Embryonic facial prominence (tissue), 1 donor: ENCODE measurements at regions not wholly inside any gene's neighbourhood (a gene's known extent, or its start where the extent isn't known, plus 50 kb on each side); places are given as distances from the start of the nearest gene placed in this dataset.
"Not testable (repeated sequence)": the region's sequence is repeated elsewhere in the genome, so short reads cannot be mapped to it uniquely, and the experiment has no call there.

ENCODE experiments used
- DNase-seq: peaks from one replicate; pipeline ENCODE4 v3.0.0-alpha.2; 2016; ENCODE audit errors: extremely low spot score

DNA sequence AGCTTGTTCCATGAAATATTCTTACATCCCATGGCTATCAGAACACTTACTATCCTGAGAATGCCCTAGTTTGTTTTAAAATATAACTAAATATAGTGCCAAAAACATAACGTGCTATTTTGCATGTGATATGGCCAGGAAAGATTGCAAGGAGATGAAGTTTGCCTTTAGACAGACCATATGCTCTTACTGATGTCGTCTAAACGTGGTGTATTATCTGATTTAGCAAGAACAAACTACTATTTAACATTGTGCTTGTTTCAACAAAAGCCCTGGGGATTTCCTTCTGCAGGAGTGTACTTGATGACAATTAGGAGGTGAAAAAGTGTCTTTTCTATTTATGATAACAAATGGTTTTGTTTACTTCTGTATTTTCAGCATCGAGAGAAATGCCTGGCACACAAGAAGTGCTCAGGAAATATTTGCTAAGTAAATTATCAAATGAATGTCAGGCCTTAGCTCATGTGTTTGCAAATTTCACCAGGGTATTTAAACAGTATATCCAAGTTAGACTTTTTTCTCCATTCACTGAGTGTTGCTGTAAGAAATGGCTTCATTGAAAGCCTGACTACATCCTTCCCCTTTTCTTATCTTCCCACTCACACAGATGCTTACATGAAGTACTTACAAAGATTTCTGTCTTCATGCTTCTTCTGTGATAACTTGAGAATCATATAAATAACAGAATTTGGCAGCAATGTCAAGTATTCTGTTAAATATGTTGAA is 1033.6 kb downstream of the CDH8 start:
- no peak for DNase-seq

GRCh38 chr16:60991886-60992285 is 1044.4 kb downstream of the CDH8 start:
- no peak for DNase-seq

DNA sequence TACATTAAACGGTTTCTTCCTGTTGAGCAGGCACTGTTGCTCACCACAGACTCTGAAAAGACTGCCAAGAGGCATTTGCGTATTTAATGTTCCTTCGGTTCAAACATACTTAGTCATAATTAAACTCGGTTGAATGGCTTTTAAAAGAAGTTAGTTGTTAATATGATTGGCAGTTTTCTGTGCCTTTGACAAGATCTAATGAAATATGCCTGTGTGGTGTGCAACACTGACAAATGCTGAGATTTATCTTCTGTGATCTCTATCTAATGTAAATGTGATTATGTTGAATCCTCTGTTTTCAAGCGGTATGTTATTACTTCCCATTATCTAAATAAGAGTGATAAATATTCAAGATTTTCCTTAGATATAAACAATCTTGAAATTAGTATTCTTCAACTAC is 1046.6 kb downstream of the CDH8 start:
- no peak for DNase-seq

DNA sequence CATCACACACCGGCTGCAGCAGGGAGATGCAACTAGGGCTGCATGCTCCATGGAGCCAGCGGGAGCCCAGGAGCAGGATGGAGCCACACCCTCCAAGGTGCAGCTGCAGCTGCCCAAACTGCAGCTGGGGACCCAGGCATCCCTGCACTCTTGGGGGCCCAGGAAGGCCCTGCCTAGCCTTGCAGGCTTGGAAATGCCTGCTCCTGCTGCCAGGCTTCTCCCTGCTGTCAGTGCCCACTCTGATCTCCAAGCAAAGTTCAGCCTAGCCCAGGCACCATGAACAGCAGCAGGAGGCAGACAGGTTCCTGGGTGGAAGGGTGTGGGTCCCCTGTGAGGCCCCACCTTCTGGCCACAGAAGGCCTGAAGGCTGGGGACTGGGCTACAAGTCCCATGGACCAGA is 1057.1 kb downstream of the CDH8 start:
- no peak for DNase-seq

GRCh38 chr16:60949800-60950199 is 1086.4 kb downstream of the CDH8 start:
- DNase-seq: no peak

GRCh38 chr16:60945225-60945624 is 1091.0 kb downstream of the CDH8 start:
- DNase-seq: no peak

- not testable (repeated sequence) for DNase-seq
These were observed 1100.0 kb downstream of the CDH8 start for GRCh38 chr16:60936189-60936588.

DNA sequence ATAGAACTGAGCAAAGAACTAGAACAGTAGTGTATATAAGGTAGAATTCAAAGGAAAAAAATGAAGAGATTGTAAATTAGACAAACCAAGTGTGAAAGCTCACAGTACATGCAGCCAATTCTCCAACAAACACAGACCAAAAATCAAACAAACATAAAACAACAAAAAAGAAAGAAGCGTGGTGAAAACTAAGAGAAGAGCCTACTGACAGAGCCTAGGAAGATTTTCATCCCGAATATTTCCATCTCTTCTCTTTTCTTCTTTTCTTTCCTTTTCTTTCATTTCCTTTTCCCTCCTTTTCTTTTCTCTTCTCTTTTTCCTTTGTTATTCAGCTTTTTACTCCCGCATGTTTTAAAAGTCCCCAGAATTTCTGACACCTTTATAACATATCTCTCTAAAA is 1103.6 kb downstream of the CDH8 start:
- no peak for DNase-seq

GRCh38 chr16:60930291-60930690 is 1105.9 kb downstream of the CDH8 start:
- DNase-seq: no peak

DNA sequence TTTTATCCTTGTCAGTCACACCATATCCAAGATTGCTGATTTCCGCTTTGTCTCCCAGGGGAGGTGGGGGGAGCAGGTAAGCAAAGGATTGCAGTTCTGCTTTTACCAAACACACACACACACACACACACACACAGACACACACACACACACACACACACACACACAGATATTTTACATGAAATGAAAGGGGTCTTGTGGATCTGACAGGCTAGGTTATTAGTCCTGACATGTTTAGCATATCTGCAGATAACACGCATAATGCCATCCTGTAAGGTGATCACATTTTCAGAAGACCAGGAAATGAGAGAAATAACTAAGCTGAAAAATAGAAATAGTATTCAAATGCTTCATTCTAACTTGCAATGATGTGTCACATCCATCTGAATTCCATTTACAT is 1113.3 kb downstream of the CDH8 start:
- no peak for DNase-seq

GRCh38 chr16:60914334-60914733 is 1121.9 kb downstream of the CDH8 start:
- DNase-seq: no peak

GRCh38 chr16:60907645-60908044 is 1128.6 kb downstream of the CDH8 start:
- DNase-seq: no peak

DNA sequence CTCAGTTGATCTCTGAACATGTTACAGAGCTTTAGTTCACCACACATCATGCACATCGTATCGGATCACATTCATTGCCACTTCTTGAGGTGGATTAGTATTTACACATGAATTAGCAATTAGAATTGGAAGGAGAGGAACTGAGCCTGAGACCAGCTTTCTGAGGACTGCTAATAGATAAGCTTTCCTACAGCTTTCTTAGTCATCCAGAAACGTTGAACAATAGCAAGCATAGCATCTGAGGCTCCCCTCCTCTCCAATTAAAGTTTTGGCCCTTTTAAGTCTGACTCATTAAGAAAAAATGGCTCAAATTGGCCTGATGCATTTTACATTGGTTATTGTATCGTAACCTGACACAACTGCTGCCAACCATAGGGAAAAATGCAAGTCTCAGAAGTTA is 1130.4 kb downstream of the CDH8 start:
- DNase-seq: no peak

GRCh38 chr16:60902114-60902513 is 1134.1 kb downstream of the CDH8 start:
- DNase-seq: no peak

GRCh38 chr16:60882816-60883215 is 1153.4 kb downstream of the CDH8 start:
- no peak for DNase-seq

- no peak for DNase-seq
These were observed 1183.6 kb downstream of the CDH8 start for GRCh38 chr16:60852635-60853034.

DNA sequence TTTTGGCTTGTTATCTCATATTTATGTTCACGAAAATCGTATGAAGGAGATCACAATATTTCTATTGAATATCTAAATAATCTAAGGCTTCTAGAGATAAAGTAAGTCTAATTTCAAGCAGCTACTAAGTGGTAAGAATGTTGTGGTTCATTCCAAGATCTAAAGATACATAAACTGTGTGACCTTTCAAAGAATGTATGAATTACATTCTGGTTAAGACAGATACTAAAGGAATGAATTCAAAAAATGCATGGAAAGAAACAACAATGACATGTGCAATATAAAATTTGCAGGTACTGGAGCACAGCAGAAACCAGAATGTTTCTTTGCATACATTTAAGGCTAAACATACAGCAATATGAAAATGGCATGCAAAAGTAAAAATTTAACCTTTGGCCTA is 1214.6 kb downstream of the CDH8 start:
- DNase-seq: no peak

DNA sequence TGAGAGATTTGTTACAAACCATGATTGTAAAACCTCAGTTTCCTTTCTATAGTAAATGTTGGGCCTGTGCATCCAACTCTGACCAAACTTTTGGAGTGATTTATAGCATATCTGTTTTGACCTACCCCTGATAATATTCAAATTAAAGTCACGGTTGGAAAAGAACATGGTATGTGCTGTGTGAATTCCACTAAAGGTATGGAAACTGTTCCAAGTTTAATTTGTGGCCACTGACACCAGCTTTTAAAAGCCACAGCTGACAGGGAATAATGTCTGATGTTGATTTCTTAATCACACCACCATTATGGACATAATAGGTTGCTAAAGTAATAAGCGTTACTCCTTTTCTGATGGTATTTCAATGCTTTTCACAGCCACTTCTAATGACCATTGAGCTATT is 1215.9 kb downstream of the CDH8 start:
- DNase-seq: no peak

GRCh38 chr16:60818465-60818864 is 1217.8 kb downstream of the CDH8 start:
- no peak for DNase-seq

DNA sequence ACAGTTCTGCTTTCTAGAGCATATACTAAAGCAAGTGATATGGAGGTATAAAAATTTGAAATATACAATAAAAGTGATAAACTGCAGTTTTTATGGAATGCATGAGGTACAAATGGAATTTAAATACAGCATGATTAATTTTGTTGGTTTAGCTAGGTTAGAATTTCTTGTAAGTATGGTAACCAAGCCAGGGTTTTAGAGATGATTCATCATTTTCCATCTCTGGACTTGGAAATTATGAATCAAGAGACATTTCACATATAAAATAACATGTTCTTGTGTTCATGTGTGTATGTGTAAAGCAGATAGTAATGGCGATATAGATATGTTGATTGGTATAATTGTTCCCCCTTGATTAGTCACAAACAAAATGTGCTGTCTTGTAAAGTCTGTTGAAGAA is 1219.8 kb downstream of the CDH8 start:
- DNase-seq: no peak

GRCh38 chr16:60815865-60816264 is 1220.4 kb downstream of the CDH8 start:
- no peak for DNase-seq

DNA sequence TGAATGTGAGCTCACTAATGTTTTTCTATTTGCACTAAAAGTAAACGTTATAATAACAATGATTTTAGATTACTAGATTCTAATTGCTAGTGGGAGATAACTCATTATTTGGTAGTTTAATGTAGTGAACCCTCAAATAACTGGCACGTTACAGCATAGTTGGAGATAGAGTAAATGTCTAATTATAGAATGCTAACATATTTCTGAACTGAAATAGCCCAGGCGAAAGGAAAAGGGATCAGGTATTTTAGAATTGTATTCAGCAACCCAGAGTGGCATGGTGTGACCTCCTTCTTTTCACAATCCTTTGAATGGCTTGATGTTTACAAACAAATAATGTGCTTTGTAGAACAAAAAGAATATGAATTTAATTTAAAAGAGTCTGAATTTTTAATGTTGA is 1221.2 kb downstream of the CDH8 start:
- DNase-seq: no peak

- DNase-seq: no peak
These were observed 1224.6 kb downstream of the CDH8 start for GRCh38 chr16:60811657-60812056.

- no peak for DNase-seq
These were observed 1225.1 kb downstream of the CDH8 start for GRCh38 chr16:60811051-60811608.
